ENCODE measurements at regions not wholly inside any gene's neighbourhood (a gene's known extent, or its start where the extent isn't known, plus 50 kb on each side); places are given as distances from the start of the nearest gene placed in this dataset.

DNA sequence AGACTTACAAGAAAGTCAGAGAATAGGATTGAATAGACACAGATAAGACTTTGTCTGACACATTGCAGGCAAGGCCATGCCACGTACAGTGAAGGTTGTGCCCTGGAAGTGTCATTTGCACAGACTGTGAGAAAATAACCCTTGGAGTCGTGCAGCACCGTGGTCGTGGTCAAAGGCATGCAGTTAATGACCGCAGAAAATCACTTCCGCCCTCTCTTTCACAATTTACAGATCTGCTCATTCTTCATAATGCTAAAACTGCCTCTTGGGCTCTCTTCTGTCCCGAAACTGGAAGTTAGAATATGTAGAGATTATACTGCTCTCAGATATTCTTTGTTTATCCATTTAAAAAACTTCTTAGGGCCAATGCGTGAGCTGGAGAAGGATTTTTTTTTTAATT is 73.2 kb upstream of the CTXND1 start:
- H3F3A ChIP-seq (ENCODE audit: insufficient read depth, low read length, poor library complexity, severe bottlenecking): no peaks in the 10 kb centered on the region
- H4K20me1 ChIP-seq (ENCODE audit: insufficient read depth): no peaks in the 10 kb centered on the region
- no peaks in the 10 kb centered on the region for H3K36me3 ChIP-seq (ENCODE audit: insufficient read depth, low read length)
- H3K9me3 ChIP-seq (ENCODE audit: low read length): no peaks in the 10 kb centered on the region
- no peak for TF ChIP-seq MXI1 (conservative IDR thresholded peaks at IDR 0.05; ENCODE audit: poor library complexity, severe bottlenecking)
- no peak for TF ChIP-seq TAF1 (IDR thresholded peaks at IDR 0.05; ENCODE audit: low read depth)
- no peak for TF ChIP-seq EP300 (conservative IDR thresholded peaks at IDR 0.05; ENCODE audit: poor library complexity, severe bottlenecking)
- TF ChIP-seq SMC3 (conservative IDR thresholded peaks at IDR 0.05; ENCODE audit: poor library complexity): no peak
- no peak for TF ChIP-seq RAD21 (conservative IDR thresholded peaks at IDR 0.05)
- TF ChIP-seq, protein P1, sequence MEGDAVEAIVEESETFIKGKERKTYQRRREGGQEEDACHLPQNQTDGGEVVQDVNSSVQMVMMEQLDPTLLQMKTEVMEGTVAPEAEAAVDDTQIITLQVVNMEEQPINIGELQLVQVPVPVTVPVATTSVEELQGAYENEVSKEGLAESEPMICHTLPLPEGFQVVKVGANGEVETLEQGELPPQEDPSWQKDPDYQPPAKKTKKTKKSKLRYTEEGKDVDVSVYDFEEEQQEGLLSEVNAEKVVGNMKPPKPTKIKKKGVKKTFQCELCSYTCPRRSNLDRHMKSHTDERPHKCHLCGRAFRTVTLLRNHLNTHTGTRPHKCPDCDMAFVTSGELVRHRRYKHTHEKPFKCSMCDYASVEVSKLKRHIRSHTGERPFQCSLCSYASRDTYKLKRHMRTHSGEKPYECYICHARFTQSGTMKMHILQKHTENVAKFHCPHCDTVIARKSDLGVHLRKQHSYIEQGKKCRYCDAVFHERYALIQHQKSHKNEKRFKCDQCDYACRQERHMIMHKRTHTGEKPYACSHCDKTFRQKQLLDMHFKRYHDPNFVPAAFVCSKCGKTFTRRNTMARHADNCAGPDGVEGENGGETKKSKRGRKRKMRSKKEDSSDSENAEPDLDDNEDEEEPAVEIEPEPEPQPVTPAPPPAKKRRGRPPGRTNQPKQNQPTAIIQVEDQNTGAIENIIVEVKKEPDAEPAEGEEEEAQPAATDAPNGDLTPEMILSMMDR (IDR thresholded peaks at IDR 0.05; ENCODE audit: poor library complexity, severe bottlenecking): no peak
- H3K27ac ChIP-seq (ENCODE audit: low read length): no peak overlapping the region
- H3K79me2 ChIP-seq (replicated peaks; ENCODE audit: insufficient read depth, low read length): no peaks in the 10 kb centered on the region
- no peak overlapping the region for H3K9ac ChIP-seq (ENCODE audit: low read length)
- H3K9me2 ChIP-seq (ENCODE audit: insufficient read depth, low read length): no peaks in the 10 kb centered on the region
- no peak overlapping the region for H2AFZ ChIP-seq (ENCODE audit: low read depth, low read length)
- H3K4me2 ChIP-seq (ENCODE audit: low read length): no peak overlapping the region
- no peak overlapping the region for H3K4me3 ChIP-seq (ENCODE audit: low read length)
- H3K27me3 ChIP-seq (ENCODE audit: insufficient read depth, low read depth, low read length): no peaks in the 10 kb centered on the region

DNA sequence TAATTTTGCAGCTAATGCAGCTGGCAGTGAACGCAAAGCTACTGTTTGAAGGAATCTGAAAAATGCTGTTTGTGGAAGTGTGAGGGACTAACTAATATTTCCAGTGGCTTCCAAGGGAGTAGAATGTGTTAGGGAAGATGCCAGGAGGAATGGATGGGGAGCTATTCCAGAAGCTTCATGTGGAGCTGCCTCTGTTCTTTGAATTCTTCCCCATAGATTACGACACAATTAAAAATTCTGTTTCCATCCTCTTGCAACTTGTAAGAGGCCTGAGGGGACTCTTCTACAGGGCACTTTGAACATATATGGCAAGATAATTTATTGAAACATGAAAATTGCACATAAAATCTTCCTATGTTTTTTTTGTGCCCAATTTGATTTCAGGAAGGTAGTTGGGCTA is 74.3 kb upstream of the CTXND1 start:
- no peak for TF ChIP-seq EZH2 (IDR thresholded peaks at IDR 0.05; ENCODE audit: borderline replicate concordance, insufficient read depth, low read length, poor library complexity, severe bottlenecking)
- TF ChIP-seq EP300 (conservative IDR thresholded peaks at IDR 0.05; ENCODE audit: poor library complexity, severe bottlenecking): no peak
- no peak for TF ChIP-seq SMC3 (conservative IDR thresholded peaks at IDR 0.05; ENCODE audit: poor library complexity)
- no peak for TF ChIP-seq RAD21 (conservative IDR thresholded peaks at IDR 0.05)
- no peak for TF ChIP-seq POLR2AphosphoS5 (IDR thresholded peaks at IDR 0.05)
- no peak for TF ChIP-seq TAF1 (IDR thresholded peaks at IDR 0.05; ENCODE audit: low read depth)
- TF ChIP-seq, protein P2, sequence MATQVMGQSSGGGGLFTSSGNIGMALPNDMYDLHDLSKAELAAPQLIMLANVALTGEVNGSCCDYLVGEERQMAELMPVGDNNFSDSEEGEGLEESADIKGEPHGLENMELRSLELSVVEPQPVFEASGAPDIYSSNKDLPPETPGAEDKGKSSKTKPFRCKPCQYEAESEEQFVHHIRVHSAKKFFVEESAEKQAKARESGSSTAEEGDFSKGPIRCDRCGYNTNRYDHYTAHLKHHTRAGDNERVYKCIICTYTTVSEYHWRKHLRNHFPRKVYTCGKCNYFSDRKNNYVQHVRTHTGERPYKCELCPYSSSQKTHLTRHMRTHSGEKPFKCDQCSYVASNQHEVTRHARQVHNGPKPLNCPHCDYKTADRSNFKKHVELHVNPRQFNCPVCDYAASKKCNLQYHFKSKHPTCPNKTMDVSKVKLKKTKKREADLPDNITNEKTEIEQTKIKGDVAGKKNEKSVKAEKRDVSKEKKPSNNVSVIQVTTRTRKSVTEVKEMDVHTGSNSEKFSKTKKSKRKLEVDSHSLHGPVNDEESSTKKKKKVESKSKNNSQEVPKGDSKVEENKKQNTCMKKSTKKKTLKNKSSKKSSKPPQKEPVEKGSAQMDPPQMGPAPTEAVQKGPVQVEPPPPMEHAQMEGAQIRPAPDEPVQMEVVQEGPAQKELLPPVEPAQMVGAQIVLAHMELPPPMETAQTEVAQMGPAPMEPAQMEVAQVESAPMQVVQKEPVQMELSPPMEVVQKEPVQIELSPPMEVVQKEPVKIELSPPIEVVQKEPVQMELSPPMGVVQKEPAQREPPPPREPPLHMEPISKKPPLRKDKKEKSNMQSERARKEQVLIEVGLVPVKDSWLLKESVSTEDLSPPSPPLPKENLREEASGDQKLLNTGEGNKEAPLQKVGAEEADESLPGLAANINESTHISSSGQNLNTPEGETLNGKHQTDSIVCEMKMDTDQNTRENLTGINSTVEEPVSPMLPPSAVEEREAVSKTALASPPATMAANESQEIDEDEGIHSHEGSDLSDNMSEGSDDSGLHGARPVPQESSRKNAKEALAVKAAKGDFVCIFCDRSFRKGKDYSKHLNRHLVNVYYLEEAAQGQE (IDR thresholded peaks at IDR 0.05; ENCODE audit: borderline replicate concordance): no peak
- no peak for TF ChIP-seq MXI1 (conservative IDR thresholded peaks at IDR 0.05; ENCODE audit: poor library complexity, severe bottlenecking)
- TF ChIP-seq, protein P1 (IDR thresholded peaks at IDR 0.05; ENCODE audit: poor library complexity, severe bottlenecking): no peak
- H3K27me3 ChIP-seq (ENCODE audit: insufficient read depth, low read depth, low read length): no peaks in the 10 kb centered on the region

More for the DNA sequence above, 74.3 kb upstream of the CTXND1 start:
- no peaks in the 10 kb centered on the region for H3K9me3 ChIP-seq (ENCODE audit: low read length)
- no peak overlapping the region for H3K4me2 ChIP-seq (ENCODE audit: low read length)
- H4K20me1 ChIP-seq (ENCODE audit: insufficient read depth): no peaks in the 10 kb centered on the region
- no peaks in the 10 kb centered on the region for H3K36me3 ChIP-seq (ENCODE audit: insufficient read depth, low read length)
- H3K4me3 ChIP-seq (ENCODE audit: low read length): no peak overlapping the region
- no peaks in the 10 kb centered on the region for H3K9me2 ChIP-seq (ENCODE audit: insufficient read depth, low read length)
- H3K79me2 ChIP-seq (replicated peaks; ENCODE audit: insufficient read depth, low read length): no peaks in the 10 kb centered on the region
- no peaks in the 10 kb centered on the region for H3F3A ChIP-seq (ENCODE audit: insufficient read depth, low read length, poor library complexity, severe bottlenecking)
- H2AFZ ChIP-seq (ENCODE audit: low read depth, low read length): no peak overlapping the region
- H3K9ac ChIP-seq (ENCODE audit: low read length): no peak overlapping the region
- no peak overlapping the region for H3K27ac ChIP-seq (ENCODE audit: low read length)

Data from neural cell (in vitro differentiated cells).